ENCODE measurements at regions not wholly inside any gene's neighbourhood (a gene's known extent, or its start where the extent isn't known, plus 50 kb on each side); places are given as distances from the start of the nearest gene placed in this dataset.

DNA sequence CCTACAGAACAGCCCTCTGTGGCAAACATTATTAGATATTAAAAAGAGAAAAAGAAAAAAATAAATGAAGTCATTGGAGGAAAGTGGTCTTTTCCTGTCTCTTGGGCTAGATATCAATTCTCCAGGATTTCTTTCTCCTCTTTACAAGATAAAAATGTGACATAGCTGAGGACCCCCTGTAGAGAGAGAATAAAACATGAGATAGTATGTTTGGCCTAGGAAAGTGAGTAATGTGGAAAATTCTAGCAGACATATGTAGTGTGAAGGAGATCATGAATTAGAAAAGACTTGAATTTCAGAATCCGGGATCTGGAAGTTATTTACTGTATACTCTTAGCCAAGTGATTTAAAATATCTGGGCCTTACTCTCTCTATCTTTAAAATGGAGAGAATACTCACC is 823.1 kb downstream of the TLR4 start:
- TF ChIP-seq JUNB (IDR thresholded peaks at IDR 0.05) (no peak), ZFP36 (IDR thresholded peaks at IDR 0.05; ENCODE audit: borderline replicate concordance, partially characterized antibody) (no peak), EP300 (IDR thresholded peaks at IDR 0.05) (no peak)
- TF ChIP-seq, protein P1, sequence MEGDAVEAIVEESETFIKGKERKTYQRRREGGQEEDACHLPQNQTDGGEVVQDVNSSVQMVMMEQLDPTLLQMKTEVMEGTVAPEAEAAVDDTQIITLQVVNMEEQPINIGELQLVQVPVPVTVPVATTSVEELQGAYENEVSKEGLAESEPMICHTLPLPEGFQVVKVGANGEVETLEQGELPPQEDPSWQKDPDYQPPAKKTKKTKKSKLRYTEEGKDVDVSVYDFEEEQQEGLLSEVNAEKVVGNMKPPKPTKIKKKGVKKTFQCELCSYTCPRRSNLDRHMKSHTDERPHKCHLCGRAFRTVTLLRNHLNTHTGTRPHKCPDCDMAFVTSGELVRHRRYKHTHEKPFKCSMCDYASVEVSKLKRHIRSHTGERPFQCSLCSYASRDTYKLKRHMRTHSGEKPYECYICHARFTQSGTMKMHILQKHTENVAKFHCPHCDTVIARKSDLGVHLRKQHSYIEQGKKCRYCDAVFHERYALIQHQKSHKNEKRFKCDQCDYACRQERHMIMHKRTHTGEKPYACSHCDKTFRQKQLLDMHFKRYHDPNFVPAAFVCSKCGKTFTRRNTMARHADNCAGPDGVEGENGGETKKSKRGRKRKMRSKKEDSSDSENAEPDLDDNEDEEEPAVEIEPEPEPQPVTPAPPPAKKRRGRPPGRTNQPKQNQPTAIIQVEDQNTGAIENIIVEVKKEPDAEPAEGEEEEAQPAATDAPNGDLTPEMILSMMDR (IDR thresholded peaks at IDR 0.05) = no peak

All from A549 (cell line).